ENCODE measurements at regions not wholly inside any gene's neighbourhood (a gene's known extent, or its start where the extent isn't known, plus 50 kb on each side); places are given as distances from the start of the nearest gene placed in this dataset.

DNA sequence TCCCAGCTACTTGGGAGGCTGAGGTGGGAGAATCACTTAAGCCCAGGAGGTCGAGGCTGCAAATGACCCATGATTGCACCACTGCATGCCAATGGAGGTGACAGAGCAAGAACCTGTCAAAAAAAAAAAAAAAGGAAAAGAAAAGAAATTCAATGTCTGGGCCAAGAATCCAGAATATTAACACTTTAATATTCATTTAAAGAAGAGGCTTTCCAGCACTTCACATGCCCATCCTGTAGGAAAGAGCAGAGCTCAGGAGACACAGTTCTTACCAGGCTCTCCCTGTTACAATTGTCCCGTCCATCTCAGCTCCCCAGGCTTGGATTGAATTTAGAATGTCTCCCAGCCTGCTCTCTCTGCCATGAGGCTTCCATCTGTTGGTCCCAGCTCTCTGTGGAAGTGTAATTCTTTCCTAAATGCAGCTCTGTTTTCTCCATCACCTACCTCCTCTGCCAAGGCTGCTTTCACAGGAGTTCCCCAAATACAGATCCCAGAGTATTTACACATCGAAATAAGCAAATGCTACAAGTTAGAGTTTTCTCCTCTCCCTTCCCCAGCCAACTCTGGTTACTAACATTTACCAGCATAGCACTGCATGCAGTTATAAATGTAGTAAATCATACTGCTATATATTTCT, 116.6 kb upstream of the CDC42BPA start:
- DNase-seq (ENCODE audit: low read depth): no peak

GRCh38 chr1:227433663-227434341, 115.5 kb upstream of the CDC42BPA start:
- DNase-seq (ENCODE audit: low read depth): no peak
- TF ChIP-seq, protein P1, sequence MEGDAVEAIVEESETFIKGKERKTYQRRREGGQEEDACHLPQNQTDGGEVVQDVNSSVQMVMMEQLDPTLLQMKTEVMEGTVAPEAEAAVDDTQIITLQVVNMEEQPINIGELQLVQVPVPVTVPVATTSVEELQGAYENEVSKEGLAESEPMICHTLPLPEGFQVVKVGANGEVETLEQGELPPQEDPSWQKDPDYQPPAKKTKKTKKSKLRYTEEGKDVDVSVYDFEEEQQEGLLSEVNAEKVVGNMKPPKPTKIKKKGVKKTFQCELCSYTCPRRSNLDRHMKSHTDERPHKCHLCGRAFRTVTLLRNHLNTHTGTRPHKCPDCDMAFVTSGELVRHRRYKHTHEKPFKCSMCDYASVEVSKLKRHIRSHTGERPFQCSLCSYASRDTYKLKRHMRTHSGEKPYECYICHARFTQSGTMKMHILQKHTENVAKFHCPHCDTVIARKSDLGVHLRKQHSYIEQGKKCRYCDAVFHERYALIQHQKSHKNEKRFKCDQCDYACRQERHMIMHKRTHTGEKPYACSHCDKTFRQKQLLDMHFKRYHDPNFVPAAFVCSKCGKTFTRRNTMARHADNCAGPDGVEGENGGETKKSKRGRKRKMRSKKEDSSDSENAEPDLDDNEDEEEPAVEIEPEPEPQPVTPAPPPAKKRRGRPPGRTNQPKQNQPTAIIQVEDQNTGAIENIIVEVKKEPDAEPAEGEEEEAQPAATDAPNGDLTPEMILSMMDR (IDR thresholded peaks at IDR 0.05; ENCODE audit: insufficient read depth, low read length, poor library complexity, severe bottlenecking): no peak
- Histone ChIP-seq H3K27me3 (ENCODE audit: control insufficient read depth, insufficient read depth, low read length) (no peaks in the 10 kb centered on the region), H3K4me3 (ENCODE audit: low read depth, low read length) (no peak overlapping the region), H3K36me3 (ENCODE audit: control insufficient read depth, insufficient read depth, low read length) (no peaks in the 10 kb centered on the region)

More for the DNA sequence above, 116.6 kb upstream of the CDC42BPA start:
- H3K36me3 ChIP-seq (ENCODE audit: control insufficient read depth, insufficient read depth, low read length): no peaks in the 10 kb centered on the region
- TF ChIP-seq, protein P1 (IDR thresholded peaks at IDR 0.05; ENCODE audit: insufficient read depth, low read length, poor library complexity, severe bottlenecking): no peak
- H3K27me3 ChIP-seq (ENCODE audit: control insufficient read depth, insufficient read depth, low read length): no peaks in the 10 kb centered on the region
- H3K4me3 ChIP-seq (ENCODE audit: low read depth, low read length): no peak overlapping the region

GRCh38 chr1:227432981-227433380, 114.7 kb upstream of the CDC42BPA start:
- no peaks in the 10 kb centered on the region for H3K36me3 ChIP-seq (ENCODE audit: control insufficient read depth, insufficient read depth, low read length)
- no peak overlapping the region for H3K4me3 ChIP-seq (ENCODE audit: low read depth, low read length)
- H3K27me3 ChIP-seq (ENCODE audit: control insufficient read depth, insufficient read depth, low read length): no peaks in the 10 kb centered on the region
- TF ChIP-seq, protein P1 (IDR thresholded peaks at IDR 0.05; ENCODE audit: insufficient read depth, low read length, poor library complexity, severe bottlenecking): no peak
- DNase-seq (ENCODE audit: low read depth): no peak

DNA sequence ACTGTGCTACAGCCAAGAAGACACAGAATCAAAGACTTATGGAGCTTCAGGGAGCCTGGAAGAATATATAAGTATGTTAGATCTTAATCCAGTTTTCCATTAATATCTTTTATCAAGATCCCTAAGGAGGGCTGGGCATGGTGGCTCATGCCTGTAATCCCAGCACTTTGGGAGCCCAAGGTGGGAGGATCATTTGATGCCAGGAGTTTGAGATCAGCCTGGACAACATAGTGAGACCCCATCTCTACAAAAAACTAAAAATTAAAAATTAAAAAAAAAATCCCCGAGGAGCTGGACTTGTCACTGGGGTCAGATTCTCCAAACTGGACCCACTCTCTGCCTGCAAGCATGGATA, 113.9 kb upstream of the CDC42BPA start:
- TF ChIP-seq, protein P1 (IDR thresholded peaks at IDR 0.05; ENCODE audit: insufficient read depth, low read length, poor library complexity, severe bottlenecking): no peak
- no peak overlapping the region for H3K4me3 ChIP-seq (ENCODE audit: low read depth, low read length)

GRCh38 chr1:227429447-227430359, 111.4 kb upstream of the CDC42BPA start:
- Histone ChIP-seq H3K4me3 (ENCODE audit: low read depth, low read length) (no peak overlapping the region), H3K36me3 (ENCODE audit: control insufficient read depth, insufficient read depth, low read length) (no peaks in the 10 kb centered on the region), H3K27me3 (ENCODE audit: control insufficient read depth, insufficient read depth, low read length) (no peaks in the 10 kb centered on the region)
- DNase-seq (ENCODE audit: low read depth): no peak
- TF ChIP-seq, protein P1 (IDR thresholded peaks at IDR 0.05; ENCODE audit: insufficient read depth, low read length, poor library complexity, severe bottlenecking): no peak

More for the DNA sequence above, 113.9 kb upstream of the CDC42BPA start:
- DNase-seq (ENCODE audit: low read depth): no peak
- no peaks in the 10 kb centered on the region for H3K27me3 ChIP-seq (ENCODE audit: control insufficient read depth, insufficient read depth, low read length)
- no peaks in the 10 kb centered on the region for H3K36me3 ChIP-seq (ENCODE audit: control insufficient read depth, insufficient read depth, low read length)

All from kidney epithelial cell (primary cell).